ENCODE measurements at regions not wholly inside any gene's neighbourhood (a gene's known extent, or its start where the extent isn't known, plus 50 kb on each side); places are given as distances from the start of the nearest gene placed in this dataset.

DNA sequence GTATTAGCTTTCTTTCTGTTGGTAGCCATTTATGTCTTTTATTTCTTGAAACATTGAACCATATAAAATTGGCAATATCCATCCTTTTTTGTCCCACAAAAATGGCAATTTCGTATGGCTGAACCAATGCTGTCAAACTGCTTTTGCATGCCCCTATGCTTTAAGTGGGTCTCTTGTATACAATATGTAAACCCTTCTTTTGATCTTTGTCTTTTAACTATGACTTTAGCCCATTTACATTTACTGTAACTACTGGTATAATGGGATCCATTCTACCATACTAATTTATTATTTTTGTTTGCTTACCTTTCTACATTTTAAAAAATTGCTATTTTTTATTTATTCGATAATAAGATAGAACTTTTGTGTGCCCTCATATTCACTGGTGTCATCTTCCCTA, 93.4 kb downstream of the TENT4A start:
- H3K9me3 Mint-ChIP-seq, result peaks cover 5 to 12% of the 10 kb centered on the region in 2 donors
- H3K27ac Mint-ChIP-seq, result no peak overlapping the region
- peaks cover 0 to 5% of the 10 kb centered on the region in 2 donors for H3K36me3 Mint-ChIP-seq
- no peak for DNase-seq (ENCODE audit: low spot score in 2 of 2)
- no peak for ATAC-seq

DNA sequence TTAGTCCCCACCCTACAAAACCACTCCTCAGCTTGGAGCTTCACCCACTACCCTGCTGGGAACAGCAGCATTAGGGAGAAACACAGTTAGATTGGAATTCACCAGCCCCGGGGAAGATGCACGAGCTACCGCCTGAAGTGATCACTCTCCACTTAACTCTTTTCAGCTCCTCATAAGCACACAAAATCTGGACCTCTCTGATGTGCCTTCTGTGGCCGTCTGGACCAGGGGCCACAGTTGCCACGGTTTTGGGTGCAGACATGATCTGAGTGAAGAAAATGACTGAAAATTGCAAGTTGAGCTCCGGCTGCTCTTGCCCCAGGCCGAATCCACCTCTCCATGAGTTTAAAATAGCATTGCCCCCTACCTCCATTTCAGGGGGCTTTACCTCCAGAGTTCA, 95.2 kb downstream of the TENT4A start:
- H3K9me3 Mint-ChIP-seq, result peaks cover 5 to 12% of the 10 kb centered on the region in 2 donors
- no peak overlapping the region for H3K27ac Mint-ChIP-seq

DNA sequence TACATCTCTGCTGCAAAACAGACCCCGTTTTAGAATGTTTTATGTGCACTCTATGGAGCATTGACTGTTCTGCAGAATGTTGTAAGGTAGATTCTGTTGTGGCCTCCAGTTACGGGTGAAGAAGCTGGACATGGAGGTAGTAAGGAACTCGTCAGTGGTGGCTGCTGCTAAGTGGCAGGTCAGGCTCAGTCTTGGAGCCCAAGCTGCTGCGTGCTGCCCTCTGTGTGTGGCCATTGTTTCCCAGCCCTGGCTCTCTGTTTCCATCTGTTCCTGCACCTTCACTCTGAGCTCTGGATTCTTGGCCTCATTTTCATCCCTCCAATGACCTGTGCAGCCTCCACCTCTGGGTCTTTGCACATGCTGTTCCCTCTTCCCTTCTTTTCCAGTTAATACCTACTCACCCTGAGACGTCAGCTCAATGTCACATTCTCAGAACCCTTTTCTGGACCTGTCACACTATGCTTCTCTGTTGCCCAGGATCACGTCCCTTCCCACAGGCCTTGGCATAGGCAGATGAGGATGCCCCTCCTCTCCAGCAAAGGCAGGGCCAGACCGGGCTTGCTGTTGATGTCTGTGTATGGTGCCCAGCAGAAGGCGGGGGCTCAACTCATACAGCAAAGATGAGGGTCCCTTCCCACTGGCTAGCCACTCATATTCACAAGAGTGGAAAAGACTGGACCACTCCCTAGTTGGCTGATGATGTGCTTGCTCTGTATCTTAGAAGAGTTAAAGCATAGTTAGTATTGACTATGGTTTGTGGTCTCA, 97.6 kb downstream of the TENT4A start:
- no peak for DNase-seq (ENCODE audit: low spot score in 2 of 2)
- no peak overlapping the region for H3K27ac Mint-ChIP-seq
- no peak for ATAC-seq
- H3K9me3 Mint-ChIP-seq, result peaks cover 5 to 12% of the 10 kb centered on the region in 2 donors
- H3K36me3 Mint-ChIP-seq, result peaks cover 0 to 5% of the 10 kb centered on the region in 2 donors

More for the DNA sequence above, 95.2 kb downstream of the TENT4A start:
- peaks cover 0 to 5% of the 10 kb centered on the region in 2 donors for H3K36me3 Mint-ChIP-seq
- DNase-seq (ENCODE audit: low spot score in 2 of 2) (no peak), ATAC-seq (no peak)

DNA sequence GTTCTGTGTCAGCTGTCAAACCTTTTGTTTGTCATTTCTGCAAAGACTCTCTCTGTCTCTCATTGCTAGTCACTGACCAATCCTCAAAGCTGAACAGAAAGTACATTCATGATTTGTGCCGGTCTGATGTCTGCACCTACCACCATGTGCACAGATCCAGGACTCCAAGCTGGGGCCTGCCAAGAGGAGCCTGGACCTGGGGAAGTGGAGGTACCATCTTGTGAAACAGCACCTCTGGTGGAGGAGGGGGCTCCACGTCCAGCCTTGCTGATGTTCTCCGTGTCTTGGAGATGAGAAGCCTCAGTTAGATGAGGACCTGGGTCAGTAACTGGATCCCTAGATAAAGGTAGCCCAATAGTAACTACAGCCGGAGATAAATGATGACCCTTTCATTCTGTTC, 98.9 kb downstream of the TENT4A start:
- DNase-seq (ENCODE audit: low spot score in 2 of 2), result no peak
- H3K9me3 Mint-ChIP-seq, result peaks cover 0 to 5% of the 10 kb centered on the region in 2 donors
- no peaks in the 10 kb centered on the region for H3K36me3 Mint-ChIP-seq
- no peak for ATAC-seq
- H3K27ac Mint-ChIP-seq, result no peak overlapping the region

DNA sequence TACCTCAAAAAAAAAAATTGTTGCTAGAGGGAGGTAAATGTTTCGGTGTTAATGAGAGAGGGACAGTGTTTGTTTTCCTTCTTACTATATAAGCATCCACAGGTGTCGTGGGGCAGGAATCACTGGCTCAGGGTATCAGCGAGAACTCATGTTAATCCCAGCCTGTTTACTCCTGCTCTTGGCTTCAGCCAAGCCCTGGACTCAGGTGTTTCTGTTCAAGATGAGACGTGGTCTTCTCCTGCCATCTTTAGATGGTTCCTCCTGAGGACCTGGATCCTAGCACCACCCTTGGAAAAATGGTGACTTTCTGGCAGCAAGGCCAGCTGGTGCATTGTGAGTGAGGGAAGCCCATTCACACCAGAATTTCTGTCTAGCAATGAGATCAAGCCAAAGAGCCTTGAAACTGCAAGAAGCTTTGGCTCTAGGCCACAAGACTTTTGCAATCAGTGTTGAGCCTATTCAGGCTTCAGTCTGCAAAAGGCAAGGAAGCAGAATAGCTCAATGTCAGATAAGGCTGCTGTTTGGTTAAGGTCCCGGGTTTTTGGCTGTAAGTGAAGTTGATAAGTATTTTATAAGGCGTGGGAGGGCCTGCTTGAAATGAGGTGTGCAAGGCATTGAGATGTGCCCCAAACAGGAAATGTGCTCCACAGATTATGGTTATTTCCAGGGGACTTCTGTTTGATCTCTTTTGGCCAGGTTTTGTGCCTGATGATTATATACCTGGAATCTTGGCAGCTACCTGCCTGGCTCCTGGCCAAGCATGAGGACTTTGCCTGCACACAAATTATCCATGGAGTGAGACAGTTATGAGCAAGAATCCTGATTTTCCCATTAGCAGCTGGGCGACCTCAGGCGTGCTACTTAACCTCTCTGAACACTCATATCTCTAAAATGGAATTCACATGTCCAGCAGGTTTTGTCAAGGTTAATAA, 99.8 kb downstream of the TENT4A start:
- Mint-ChIP-seq H3K9me3 (no peaks in the 10 kb centered on the region), H3K27ac (no peak overlapping the region), H3K36me3 (no peaks in the 10 kb centered on the region)
- ATAC-seq (no peak), DNase-seq (ENCODE audit: low spot score in 2 of 2) (no peak)

DNA sequence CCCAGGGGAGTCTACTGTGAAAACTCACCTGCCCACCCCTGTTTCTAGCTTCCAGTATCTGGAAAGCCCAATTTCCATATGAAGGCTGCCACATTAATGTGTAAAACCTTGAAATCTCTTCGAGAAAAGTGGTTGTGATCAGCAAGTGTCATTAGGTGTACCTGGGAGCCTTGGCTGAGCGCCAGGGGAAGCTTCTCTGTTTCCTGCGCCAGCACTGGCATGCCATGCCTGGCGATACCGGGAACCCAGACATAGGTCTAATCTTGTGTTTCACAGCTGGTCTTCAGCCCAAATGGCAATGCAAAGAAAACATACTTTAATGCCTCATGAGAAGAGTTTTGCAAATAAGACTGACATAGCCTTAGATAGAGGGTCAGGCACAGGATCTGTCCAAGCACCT, 101.6 kb downstream of the TENT4A start:
- H3K9me3 Mint-ChIP-seq, result no peaks in the 10 kb centered on the region
- ATAC-seq (no peak), DNase-seq (ENCODE audit: low spot score in 2 of 2) (no peak)
- H3K36me3 Mint-ChIP-seq, result no peaks in the 10 kb centered on the region
- no peak overlapping the region for H3K27ac Mint-ChIP-seq

DNA sequence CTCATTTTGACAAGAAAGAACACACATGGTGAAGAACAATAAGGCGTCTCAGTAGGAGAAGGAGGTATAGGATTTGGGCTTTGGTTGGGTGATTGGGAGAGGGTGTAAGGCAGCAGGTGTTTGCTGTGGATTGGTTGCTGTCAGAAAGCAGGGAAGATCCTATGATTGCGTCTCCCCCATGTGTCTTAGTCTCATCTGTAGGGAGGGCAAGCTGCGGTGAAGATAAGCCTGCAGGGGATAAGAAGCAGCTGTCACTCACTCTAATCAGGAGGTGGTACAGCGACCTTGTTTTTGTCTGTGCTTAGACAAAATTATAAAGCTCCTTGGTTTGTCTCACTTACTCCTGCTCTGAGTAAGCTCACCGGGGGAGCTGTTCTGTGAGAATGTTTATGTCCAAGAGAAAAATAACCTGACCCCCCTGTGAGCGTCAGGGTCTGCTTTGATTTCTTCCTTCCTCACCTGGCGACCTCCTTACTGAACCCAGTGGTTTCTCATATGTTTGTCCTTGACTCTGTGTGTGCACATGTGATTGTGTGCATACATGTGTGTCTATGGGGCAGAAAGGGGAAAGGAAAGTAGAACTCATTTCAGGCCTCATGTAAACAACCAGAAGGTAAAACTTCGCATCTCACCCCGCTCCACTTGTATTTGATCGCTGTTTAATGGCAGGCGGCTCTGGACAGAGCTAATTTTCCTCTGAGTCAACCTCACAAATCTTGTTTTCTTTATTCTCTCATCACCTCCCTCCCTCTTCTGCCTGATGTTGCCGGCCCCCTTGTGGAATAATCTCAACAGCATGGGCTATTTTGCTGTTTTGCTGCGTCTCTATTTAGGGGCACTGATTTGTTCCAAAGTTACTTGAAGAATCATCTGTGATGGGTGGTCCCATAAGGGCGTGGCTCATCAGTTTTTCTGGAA, 105.6 kb downstream of the TENT4A start:
- Mint-ChIP-seq H3K9me3 (peaks cover 7% of the 10 kb centered on the region in 2 donors), H3K27ac (no peak overlapping the region), H3K36me3 (peaks cover 0 to 17% of the 10 kb centered on the region in 2 donors)
- no peak for ATAC-seq
- no peak for DNase-seq (ENCODE audit: low spot score in 2 of 2)

DNA sequence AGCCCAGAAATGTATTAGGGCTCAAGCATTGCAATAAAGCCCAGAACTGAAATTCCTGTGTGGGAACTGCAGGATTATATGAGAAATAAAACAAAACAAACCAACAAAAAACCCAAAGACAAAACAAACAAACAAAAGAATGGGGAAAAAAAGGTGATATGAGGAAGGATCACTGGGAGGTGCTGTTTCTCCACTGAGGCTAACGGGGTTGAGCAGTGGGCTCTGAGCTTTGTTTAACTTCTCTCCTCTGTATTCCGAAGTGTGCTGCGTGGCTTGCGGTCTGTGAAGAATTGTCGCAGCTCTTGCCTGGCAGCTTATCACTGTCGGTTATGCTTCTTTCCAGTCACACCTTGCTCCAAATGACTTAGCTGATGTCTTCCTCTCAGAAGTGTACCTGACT, 106.3 kb downstream of the TENT4A start:
- DNase-seq (ENCODE audit: low spot score in 2 of 2), result no peak
- no peak for ATAC-seq
- H3K36me3 Mint-ChIP-seq, result peaks cover 0 to 17% of the 10 kb centered on the region in 2 donors
- H3K27ac Mint-ChIP-seq, result no peak overlapping the region
- peaks cover 7% of the 10 kb centered on the region in 2 donors for H3K9me3 Mint-ChIP-seq

DNA sequence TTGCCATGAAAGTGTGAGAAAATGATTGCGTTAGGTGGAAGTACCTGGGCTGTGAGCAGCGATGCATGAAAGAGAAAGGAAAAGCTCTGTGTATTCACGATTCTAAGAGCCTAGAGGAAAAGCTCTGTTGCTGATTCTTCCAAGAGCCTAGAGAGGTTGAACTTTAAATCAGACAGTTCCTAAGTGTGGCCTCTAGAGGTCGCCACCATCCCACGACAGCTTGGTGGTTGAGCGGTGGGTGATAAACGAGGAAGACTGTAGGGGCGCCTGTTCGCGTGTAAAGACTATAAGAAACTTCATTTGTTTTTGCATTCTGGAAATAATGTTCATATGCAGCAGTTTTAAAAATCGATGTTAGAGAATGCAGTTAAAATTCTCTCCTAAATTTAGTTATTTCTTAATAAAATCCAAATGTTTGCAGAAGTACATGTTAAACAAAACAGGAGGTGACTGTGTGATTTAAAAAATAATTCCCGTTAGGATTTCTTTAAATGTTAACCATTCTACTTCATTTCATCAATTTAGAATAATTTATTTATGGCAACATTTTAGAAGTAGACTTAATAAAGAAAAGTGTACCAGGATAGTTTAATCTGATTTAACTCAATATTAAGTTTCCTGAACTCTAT, 107.7 kb downstream of the TENT4A start:
- Mint-ChIP-seq H3K9me3 (peaks cover 7% of the 10 kb centered on the region in 2 donors), H3K36me3 (peaks cover 0 to 17% of the 10 kb centered on the region in 2 donors), H3K27ac (no peak overlapping the region)
- ATAC-seq, result peak; percentile 61 to 79
- peak in 1 of 2 donors; percentile 78 for DNase-seq (ENCODE audit: low spot score in 2 of 2)

DNA sequence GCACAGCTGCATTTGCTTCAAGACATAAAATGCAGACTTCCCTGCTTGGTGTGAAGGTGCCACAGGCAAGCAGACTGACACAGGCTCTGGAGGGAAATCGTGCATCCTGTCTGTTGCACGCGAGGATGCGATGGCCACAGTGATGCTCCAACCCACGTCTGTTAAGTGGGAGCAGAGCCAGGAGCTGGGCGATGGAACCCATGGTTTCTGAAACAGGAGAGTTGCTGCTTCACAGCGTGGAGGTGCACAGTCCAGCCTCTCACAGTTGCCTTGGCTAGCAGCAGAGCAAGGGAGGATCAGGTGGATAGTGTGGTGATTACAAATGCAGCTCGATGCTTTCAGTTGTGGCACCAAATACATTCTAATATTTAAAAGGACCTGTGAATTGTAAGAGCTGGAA, 108.8 kb downstream of the TENT4A start:
- Mint-ChIP-seq H3K27ac (no peak overlapping the region), H3K36me3 (peaks cover 0 to 17% of the 10 kb centered on the region in 2 donors), H3K9me3 (peaks cover 7% of the 10 kb centered on the region in 2 donors)
- DNase-seq (ENCODE audit: low spot score in 2 of 2) (no peak), ATAC-seq (no peak)

DNA sequence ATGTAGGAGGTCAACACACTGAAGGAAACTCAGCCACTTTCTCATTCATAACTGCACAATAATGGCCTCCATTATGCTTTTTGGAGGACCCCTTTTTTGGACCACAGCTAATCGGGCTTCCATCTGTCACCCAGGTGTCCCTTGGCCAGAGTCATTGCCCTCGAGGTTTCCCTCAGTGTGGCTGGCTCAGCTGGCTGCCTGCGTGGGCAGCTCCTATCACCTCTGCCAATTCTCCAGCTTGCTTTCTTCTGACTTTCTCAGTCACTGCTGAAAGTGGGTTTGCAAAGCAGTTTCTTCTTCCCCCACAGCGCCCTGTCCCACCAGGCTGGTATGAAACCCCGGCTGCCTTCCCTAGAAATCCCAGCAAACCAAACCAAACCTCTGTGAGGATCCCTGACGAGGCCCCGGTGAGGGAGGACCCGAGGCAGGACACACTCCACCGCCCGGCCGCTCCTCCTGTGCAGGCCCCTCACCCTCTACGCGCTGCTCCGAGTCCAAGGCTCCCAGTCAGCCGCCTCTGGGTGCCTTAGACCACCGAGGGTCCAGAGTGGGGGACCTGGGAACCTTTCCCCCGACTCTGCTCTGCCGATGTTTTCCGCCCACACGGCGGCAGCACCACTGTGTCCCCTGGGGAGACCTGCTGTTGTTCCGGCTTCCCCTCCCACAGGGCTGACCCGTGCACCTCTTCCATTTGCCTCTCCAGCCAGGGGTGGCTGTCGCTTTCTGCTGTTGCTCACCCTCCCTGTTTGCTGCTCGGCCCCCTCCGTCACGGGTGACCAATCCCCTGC, 109.5 kb downstream of the TENT4A start:
- peaks cover 0 to 17% of the 10 kb centered on the region in 2 donors for H3K36me3 Mint-ChIP-seq
- DNase-seq (ENCODE audit: low spot score in 2 of 2) (no peak), ATAC-seq (no peak)
- H3K9me3 Mint-ChIP-seq, result peaks cover 7% of the 10 kb centered on the region in 2 donors
- H3K27ac Mint-ChIP-seq, result no peak overlapping the region

DNA sequence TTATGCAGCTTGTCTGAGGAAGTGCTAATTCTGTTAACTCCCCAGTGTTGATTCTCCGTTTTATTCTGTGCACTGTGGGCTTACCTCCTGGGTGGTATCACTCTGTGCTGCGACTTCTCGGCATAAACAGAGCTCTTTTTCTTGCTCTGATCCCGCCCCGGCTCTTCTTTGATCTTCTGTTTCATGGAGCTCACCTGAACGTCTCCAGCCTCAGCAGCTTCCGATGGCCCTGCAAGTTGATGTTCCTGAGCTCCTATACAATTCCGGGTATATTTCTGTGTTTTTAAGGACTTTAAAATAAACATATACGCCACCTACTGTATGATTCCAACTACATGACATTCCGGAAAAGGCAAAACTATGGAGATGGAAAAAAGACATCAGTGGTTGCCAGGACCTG, 110.8 kb downstream of the TENT4A start:
- Mint-ChIP-seq H3K36me3 (peaks cover 0 to 17% of the 10 kb centered on the region in 2 donors), H3K9me3 (peaks cover 7% of the 10 kb centered on the region in 2 donors), H3K27ac (no peak overlapping the region)
- ATAC-seq (no peak), DNase-seq (ENCODE audit: low spot score in 2 of 2) (no peak)

DNA sequence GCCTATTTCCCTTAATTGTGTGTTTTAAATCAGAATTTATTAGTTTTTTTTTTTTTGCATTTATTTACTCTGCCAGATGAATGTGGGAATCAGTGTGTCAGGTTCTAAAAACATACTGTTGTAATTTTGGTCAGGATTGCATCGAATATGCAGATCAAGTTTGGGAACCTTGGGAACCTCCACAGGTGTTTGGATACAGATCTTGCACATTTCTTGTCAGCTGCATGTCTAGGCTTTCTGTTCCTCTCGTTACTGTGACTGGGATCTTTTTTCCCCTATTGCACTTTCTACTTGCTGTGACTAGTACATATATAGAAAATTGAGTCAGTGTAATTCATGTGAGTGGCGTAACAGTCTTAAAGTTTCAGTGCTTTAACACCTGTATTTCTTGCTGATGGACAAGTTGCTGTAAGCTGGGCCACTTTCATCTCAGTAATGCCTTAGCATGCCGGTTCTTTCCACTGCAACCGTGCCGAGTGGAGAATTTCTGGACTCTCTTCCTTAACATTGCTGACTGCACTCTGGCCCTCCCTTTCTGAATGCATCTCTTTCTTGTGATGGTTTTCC, 112.5 kb downstream of the TENT4A start:
- Mint-ChIP-seq H3K9me3 (peaks cover 11 to 13% of the 10 kb centered on the region in 2 donors), H3K36me3 (peaks cover 2 to 22% of the 10 kb centered on the region in 2 donors), H3K27ac (no peak overlapping the region)
- no peak for DNase-seq (ENCODE audit: low spot score in 2 of 2)
- no peak for ATAC-seq

DNA sequence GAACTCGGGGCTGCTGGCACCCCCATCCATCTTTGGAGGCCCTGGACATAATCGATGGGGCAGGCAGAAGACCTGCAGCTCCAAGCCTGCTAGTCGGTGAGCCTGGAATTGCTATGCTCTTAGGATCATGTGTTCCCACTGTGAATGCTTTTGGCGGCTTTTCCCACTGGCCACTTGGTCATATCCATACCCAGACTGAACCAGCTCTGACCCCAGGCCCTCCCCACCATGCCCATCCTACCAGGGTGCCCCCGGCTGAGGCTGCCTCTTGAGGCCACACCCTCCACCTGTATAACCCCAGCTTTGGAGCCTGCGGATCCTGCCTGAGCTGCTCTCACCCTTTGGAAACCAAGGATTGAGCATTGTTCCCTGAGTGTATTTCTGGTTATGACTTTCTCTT, 113.5 kb downstream of the TENT4A start:
- ATAC-seq, result no peak
- DNase-seq (ENCODE audit: low spot score in 2 of 2), result no peak
- Mint-ChIP-seq H3K36me3 (peaks cover 5 to 21% of the 10 kb centered on the region in 2 donors), H3K27ac (no peak overlapping the region), H3K9me3 (peaks cover 14 to 15% of the 10 kb centered on the region in 2 donors)
